NCI-H82 treated with DMSO at 0.1 percent for 48 hours (cell line): ENCODE measurements at regions not wholly inside any gene's neighbourhood (a gene's known extent, or its start where the extent isn't known, plus 50 kb on each side); places are given as distances from the start of the nearest gene placed in this dataset.

Source experiments
- DNase-seq: peaks from one replicate; lab custom pipeline; 2025; ENCODE audit not compliant: unreplicated experiment; lab: John Stamatoyannopoulos, UW

DNA sequence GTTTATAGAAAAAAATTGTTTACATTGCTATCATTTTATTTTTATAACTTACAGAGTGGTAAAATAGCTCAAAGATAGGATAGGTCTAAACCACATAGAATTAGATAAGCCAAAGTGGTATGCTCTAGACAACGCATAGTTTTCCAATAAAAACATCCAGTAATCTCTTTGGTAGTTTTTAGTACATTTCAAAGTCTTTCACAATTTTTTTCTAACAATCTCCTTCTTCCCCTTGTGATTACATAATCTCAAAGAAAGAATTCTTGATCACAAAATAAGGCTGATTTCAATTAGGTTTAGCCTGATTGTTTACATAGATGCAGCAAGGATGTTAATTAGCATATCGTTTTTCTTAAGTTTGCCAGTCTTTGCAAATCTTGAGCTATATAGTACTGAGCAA lies 460.0 kb downstream of the FUT8 start:
- no peak for DNase-seq

DNA sequence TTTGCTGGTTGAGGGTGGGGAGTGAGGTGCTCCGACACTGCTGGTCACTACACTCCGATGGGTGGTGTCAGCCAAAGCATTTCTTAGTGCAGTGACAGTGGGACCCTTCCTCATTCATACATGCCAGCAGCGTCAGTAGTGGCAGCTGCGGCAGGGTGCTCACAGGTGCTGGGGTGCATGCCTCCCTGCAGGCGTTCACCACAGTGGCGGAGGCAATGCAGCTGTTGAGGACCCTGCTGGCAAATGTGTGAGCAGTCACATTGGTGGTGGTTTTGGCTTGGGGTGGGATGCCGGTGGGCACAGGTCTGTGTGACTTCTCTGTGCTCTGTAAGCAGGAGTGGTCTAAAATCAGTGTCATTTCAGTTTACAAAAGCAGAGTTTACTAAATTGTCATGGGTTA lies 464.6 kb downstream of the FUT8 start:
- DNase-seq = no peak

DNA sequence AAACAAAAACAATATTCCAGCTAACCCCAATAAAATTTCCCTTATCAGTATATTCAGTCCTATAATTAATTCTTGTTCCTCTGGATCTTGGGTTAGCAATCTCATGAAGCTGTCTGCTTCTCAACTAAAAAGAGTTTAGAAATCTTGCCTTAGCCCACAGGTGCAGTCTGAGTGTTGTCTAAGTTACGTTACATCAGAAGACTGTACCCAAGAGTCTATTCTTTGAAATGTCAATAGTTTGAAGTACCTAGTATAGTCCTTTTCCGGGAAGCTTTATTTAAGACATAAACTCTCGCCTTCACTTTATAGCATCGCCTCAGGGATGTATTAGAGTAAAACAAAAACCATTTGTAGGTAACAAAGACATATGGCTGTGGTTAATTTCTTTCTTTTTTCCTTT lies 465.1 kb downstream of the FUT8 start:
- no peak for DNase-seq

DNA sequence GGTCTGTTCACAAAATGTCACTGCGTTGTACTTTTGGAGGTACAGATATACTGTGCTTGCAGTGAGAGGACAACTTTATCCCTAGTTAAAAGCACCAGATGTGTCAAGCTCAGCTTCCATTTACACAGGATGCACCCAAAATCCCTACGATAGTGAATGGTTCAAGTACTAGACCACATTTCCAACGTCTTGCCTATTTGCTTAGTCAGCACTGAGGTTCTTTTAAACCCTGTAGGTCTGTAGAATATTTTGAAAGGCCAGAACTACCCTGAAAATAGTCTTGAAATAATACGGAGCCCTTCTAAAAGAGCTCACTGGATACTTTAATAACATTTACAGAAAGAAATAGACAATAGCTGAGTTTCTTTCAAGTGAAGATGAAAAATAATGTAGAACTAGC lies 466.1 kb downstream of the FUT8 start:
- DNase-seq = no peak

DNA sequence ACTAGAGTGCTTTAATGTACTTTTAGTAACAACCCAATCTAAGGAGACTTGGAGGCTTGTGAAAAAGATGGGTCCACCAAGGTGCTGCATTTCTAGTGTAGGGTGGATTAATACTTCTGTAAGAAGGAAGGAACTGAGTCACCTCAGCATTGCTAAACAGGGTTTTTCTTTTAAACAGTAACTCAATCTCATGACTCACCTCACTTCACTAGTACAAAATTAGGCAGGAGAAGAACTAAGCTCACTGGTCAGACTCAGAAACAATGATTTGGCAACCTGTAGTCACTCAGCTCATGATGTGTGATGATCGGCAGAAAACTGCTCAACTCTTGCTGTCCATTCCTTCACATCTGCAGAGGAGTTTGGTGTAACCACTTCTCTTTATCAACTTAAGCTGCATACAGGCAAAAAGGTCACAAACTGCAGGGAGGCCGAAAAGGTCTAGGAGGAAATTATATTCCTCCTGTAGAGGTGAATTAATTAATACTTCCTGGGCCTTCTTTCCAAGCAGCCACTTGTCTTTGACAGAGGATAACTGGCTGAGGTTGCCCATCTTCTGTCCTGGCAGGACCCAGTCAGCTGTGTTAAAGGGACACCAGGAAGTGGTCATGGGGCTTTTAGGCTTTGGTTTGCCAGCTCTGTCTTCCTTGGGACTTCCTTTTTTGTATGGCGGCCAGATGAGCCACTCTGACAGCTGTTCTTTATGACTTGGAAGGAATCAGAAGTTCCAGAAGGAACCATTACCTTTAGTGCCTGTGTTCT lies 466.9 kb downstream of the FUT8 start:
- DNase-seq = no peak

DNA sequence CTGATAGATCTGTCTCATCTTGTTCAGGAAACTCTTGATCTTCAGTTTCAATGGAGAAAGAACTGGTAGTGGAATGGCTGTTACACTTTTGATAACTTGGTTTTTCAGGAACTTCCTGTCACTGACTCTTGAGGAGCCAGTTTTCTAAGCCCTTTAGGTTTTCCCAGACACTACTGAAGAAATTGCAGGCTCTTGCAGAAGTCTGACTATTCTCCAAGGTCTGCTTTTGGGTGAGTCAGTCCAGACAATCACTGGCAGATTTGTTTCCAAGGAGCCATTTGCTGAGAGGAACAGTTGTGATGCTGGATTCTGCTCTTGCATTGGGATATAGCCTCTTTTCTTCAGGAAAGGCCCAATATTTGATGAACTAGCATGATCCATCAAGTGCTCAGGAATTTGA lies 468.0 kb downstream of the FUT8 start:
- no peak for DNase-seq

DNA sequence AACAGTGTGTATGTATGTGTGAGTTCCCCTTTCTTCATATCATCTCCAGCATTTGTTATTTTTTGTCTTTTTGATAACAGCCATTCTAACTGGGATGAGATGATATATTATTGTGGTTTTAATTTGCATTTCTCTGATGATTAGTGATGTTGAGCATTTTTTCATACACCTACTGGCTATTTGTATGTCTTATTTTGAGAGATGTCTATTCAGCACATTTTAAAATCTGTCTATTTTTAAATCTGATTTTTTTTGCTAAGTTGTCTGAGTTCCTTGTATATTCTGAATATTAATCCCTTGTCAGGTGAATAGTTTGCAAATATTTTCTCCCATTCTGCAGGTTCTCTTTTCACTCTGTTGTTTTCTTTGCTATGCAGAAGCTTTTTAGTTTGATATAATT lies 469.1 kb downstream of the FUT8 start:
- no peak for DNase-seq

DNA sequence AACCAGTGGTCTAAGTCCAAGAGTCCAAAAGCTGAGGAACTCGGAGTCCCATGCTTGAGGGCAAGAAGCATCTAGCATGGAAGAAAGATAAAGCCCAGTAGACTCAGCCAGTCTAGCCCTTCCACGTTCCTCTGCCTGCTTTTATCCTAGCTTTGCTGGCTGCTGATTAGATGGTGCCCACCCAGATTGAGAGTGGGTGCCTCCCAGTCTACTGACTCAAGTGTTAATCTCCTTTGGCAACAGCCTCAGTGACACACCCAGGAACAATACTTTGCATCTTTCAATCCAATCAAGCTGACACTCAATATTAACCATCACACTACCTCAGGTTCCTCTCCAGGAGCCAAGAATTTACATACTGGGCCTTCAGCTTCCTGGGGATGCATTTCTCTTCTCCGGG lies 476.1 kb downstream of the FUT8 start:
- DNase-seq = no peak

DNA sequence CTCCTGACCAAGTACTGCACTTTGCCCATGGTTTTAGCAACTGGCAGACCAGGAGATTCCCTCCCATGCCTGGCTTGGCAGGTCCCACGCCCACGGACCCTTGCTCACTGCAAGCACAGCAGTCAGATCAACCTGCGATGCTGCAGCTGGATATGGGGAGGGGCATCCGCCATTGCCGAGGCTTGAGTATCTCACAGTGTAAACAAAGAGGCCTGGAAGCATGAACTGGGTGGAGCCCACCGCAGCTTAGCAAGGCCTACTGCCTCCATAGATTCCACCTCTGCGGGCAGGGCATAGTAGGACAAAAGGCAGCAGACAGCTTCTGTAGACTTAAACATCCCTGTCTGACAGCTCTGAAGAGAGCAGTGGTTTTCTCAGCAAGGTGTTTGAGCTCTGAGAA lies 479.8 kb downstream of the FUT8 start:
- no peak for DNase-seq

DNA sequence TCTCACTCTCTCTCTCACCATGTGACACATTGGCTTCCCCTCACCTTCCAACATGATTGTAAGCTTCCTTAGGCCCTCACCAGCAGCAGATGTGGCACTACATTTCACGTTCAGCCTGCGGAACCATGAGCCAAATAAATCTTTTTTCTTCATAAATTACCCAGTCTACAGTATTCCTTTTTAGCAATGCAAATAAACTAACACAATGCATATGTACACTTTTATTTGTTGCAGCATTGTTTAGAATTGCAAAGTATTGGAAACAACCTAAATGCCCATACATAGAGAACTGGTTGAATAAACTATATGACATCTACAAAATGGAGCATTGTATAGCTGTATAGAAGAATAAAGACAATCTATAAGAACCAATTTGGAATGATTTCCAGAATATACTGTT lies 487.6 kb downstream of the FUT8 start:
- DNase-seq = no peak

DNA sequence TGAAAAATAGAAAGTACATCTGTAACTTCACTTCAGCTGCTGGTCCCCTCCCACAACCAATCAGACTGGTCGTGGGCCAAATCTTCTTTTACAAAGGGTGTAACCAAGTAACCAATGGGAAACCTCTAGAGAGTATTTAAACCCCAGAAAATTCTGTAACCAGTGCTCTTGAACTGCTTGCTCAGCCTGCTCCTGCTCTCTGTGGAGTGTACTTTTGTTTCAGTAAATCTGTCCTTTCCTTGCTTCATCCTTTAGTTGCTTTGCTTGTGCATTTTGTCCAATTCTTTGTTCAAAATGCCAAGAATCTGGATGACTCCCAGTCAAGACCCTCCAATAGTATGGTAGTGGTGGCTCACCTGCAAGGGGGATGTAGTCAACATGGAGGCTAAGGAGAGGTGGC lies 489.1 kb downstream of the FUT8 start:
- no peak for DNase-seq

DNA sequence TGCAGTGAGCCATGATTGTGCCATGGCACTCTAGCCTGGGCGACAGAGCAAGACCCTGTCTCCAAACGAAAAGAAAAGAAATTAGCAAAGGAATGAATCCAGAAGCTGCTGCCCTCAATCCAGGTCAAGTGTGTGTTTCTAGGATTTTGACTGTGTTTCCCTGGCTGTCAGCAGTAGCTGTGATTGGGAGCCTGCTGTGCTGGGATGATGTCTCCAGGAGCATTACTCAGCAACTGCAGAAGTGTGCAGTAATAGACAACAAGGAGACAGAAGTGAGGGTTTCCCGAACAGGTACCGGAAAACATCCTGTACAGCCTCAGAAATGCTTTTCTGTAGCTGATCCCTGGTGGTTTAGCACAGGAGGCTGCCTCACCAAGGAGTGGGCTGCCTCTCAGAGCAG lies 492.5 kb downstream of the FUT8 start:
- DNase-seq = no peak

DNA sequence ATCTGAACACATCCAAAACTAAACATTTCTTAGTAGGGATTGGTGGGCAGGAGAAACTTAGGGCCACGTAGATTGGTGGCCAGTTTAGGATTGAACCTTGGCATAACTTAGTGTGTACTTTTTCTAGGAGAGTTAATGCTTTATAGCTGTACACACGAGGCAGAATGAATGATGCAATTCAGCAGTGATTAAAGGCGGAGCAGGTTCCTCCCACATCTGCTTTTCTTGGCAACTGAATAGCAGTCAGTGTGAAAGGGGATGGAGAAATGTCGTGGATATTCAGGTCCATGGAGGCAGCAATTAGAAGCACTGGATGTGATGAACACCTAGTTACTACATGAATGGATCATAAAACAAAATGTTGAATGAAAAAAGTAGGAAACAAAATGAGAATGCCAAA lies 493.8 kb downstream of the FUT8 start:
- DNase-seq = no peak

DNA sequence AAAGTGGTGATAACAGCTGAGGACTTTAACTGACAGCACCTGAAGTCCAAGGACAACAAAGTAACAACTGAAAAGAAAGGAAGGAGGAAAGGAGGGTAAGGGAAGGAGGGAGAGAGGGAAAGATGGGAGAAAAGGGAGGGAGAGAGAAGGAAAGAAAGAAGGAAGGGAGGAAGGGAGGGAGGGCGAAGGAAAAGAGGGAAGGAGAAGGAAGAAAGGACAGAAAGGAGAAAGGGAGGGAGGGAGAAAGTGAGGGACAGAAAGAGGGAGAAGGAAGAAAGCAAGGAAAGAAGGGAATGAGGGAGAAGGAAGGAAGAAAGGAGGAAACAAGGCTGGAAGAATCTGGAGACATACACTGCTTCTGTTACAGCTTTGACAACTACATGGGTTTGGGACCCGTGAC lies 494.4 kb downstream of the FUT8 start:
- no peak for DNase-seq

DNA sequence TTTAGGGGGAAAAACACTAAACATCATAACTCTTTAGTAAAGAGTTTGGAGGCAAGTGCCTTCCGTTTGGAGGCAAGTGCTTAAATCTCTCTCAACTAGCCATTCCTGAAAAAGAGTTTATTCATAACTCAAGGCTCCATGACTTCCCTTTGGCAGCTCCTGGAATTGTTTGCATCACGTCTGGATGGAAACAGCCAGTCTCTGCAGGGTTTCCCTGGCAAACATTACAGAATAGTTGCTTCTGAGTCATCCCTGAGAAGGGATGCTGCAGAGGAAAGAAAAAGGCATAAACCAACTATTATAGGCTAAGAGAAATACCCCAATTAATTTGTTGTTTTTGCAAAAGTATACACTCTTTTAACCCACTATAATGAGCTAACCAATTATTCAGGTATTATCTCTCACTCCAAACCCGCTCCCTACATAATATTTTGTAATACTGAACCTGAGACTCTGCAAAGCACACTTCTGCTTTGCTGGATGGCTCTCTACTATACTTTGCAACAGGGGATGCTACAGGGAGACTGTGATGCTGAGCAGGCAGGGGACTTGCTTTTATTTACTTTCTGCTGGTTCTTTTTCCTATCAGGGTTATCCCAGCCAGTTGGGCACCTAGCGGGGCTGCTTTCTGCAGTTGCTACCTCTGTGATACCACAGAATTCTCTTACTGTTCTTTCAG lies 497.7 kb downstream of the FUT8 start:
- no peak for DNase-seq

DNA sequence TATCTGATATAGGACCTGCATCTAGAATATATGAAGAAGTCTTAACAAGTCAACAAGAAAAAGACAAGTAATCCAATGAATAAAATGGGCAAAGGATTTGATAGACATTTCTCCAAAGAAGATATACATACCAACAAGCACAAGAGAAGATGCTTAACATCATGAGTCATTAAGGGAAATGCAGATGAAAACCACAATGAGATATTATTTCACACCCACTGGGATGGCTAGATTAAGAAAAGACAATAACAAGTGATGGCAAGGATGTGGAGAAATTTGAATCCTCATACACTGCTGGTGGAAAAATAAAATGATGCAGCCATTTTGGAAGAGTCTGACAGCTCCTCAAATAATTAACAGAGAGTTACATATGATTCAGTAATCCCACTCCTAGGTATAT lies 502.6 kb downstream of the FUT8 start:
- DNase-seq = no peak

DNA sequence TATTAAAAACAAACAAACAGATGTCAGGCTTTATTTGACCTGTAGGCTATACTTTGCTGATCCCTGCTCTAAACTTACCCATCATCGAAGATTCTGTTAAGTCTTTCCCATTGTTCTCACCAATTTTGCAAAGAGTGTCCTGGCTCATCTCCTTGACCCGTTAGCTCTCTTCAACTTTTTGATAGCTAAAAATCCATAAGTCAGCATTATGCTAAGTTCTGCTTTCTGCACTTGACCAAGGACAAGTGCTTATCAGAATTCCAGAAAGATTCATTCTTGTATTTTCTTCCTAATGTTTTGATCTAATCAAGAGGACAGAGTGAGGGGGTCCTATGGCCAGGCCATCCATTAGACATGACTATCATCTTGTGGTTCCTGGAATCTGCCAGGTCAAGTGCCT lies 503.5 kb downstream of the FUT8 start:
- no peak for DNase-seq

DNA sequence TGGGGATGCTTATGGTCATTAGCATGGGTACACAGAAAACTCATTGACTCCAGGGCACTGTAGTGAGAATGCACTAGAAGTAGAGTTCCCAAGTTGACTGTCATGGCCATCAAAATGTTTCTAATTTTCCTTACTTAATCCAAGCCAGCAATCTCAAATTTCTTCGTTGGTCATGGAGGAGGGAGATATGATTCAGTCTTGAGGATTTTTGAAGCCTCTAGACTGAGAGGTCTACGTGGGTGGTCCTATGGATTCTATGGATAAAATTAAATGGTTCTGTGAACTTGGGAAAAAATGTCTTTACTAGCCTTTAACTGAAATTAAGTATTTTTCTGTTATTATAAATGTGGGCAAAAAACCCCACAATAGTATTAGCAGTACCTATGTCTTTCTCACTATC lies 508.5 kb downstream of the FUT8 start:
- DNase-seq = no peak

DNA sequence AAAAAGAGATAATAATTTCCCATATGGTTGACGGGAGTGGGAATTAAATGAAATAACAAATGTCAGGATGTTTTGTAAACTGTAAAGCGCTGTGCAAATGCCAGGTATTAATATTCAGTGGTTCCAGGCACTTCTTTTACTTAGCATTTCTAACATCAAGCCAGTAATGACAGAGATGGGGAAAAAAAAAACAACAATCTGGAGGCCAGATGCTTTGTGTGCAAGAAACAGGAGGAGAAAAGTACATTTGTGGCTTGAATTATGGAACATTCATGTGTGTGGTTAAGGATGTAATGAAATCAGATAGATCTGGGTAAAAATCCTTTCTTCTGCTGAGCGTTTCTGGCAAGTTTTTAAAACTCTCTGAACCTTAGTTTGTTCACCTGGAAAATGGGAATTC lies 509.6 kb downstream of the FUT8 start:
- DNase-seq = no peak

DNA sequence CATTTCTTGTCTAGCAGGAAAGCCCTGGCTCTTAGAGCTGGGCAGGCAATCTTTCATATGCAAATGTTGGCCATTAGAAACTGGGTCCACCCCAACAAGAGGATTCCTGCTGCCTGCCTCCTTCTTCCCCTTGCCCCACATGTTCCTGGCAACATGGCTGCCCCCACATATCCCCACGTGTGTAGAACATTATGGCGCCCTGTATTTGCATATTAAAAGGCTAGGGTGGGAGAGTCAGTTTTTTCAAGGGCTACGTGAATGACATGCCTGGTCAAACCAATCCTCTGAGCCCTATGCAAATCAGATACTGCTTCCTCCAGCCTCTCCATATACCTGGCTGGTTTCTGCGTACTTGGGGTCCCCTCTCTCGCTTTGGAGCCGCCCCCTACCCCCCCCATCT lies 514.0 kb downstream of the FUT8 start:
- DNase-seq = no peak

DNA sequence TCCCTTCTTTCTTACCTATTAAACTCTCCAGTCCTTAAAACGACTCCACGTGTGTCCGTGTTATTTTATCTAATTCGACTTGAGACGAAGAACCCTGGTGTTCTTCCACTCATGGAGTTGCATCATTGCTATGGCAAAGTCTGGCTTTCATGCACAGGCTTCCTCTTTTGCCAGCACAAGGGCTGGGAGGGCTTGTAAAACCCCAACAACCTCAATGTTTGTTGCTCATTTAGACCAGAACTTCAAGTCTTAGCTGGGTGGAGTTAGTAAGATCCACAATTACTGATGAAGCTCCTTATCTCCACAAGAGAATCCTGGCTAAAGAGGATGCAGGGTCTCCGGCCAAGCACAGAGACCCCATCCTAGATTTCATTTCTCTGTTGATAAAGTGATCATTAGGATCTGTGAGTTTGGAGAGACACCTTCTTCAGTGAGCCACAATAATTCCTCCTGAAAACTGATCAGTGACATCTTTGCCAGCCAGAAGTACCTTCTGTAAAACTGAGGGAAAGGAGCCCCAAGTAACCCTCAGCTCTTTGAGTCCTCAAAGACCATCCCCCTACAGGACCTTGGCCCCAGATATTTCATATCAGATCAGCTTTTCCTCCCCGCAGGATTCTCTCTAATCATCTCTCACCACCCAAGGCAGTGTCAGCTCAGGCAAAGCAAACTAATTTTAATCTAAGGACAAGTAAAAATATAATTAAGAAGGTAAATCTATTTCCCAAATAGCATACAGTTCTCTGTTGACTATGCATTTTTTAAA lies 514.6 kb downstream of the FUT8 start:
- DNase-seq = no peak

DNA sequence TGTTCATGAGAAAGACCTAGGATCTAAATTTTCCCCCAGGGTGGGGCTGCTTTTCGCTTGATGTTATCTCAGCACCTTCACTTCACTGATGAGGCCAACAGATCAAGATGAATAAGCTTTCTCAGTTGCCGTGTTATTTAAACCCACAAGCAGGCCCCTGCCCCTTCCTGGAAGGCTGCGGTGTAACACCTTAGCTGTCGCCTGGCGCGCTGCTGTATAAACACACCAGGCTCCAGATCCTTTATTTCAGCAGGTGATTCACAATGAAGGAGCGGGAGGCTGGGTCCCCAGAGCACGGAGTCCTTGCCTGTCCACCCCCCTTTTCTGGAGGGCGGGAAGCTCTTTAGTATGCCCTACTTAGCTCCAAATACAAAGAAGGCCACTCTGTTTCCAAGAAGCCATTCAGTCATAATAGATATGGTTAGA lies 515.4 kb downstream of the FUT8 start:
- no peak for DNase-seq
